ENCODE measurements at regions not wholly inside any gene's neighbourhood (a gene's known extent, or its start where the extent isn't known, plus 50 kb on each side); places are given as distances from the start of the nearest gene placed in this dataset.

DNA sequence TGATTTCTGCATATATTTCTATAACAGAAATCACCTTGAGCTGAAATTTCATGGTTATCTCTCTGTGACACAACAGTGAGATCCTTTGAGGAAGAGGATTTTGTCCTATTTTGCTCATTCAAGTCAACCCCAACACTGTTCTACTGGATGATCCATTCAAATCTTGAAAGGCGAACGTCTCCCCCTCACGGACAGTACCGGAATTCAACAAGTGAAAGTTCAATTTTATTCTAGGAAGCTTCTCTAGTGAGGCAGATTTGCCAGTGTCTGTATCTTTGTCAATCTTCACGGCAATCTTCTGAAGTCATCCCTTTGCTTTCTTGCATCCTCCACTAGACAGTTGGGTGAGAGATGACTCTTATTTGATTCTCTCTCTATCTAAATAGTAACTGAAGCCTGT is 91.7 kb upstream of the PDE7B start:
- Mint-ChIP-seq H3K4me1 (no peaks in the 10 kb centered on the region), H3K9me3 (peaks cover 9% of the 10 kb centered on the region), H3K27me3 (ENCODE audit: low read depth) (no peaks in the 10 kb centered on the region), H3K27ac (ENCODE audit: unreplicated experiment) (no peak overlapping the region), H3K4me3 (no peak overlapping the region), H3K36me3 (ENCODE audit: low read depth) (no peaks in the 10 kb centered on the region)
- DNase-seq (ENCODE audit: low read depth, low spot score) = no peak
- TF ChIP-seq, protein P1, sequence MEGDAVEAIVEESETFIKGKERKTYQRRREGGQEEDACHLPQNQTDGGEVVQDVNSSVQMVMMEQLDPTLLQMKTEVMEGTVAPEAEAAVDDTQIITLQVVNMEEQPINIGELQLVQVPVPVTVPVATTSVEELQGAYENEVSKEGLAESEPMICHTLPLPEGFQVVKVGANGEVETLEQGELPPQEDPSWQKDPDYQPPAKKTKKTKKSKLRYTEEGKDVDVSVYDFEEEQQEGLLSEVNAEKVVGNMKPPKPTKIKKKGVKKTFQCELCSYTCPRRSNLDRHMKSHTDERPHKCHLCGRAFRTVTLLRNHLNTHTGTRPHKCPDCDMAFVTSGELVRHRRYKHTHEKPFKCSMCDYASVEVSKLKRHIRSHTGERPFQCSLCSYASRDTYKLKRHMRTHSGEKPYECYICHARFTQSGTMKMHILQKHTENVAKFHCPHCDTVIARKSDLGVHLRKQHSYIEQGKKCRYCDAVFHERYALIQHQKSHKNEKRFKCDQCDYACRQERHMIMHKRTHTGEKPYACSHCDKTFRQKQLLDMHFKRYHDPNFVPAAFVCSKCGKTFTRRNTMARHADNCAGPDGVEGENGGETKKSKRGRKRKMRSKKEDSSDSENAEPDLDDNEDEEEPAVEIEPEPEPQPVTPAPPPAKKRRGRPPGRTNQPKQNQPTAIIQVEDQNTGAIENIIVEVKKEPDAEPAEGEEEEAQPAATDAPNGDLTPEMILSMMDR (conservative IDR thresholded peaks at IDR 0.05) = no peak

DNA sequence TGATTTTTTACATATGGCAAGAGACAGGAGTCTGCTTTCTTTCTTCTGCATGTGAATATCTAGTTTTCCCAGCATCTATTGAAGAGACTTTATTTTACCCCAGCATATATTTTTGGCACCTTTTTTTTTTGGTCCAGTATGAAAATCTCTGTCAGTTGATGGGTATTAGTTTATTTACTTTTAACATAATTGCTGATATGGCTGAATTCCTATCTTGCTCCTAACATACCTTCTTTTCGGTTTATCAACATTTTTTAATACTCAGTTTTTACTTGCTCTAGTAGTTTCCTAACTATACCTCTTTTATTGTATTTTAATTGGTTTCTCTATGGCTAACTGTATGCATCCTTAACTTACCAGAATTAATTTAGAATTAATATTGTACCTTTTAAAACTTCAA is 77.5 kb upstream of the PDE7B start:
- H3K27ac Mint-ChIP-seq (ENCODE audit: unreplicated experiment) = no peak overlapping the region
- DNase-seq (ENCODE audit: low read depth, low spot score) = no peak
- no peaks in the 10 kb centered on the region for H3K27me3 Mint-ChIP-seq (ENCODE audit: low read depth)
- no peaks in the 10 kb centered on the region for H3K36me3 Mint-ChIP-seq (ENCODE audit: low read depth)
- no peaks in the 10 kb centered on the region for H3K9me3 Mint-ChIP-seq
- no peak overlapping the region for H3K4me3 Mint-ChIP-seq
- TF ChIP-seq, protein P1 (conservative IDR thresholded peaks at IDR 0.05) = no peak
- no peaks in the 10 kb centered on the region for H3K4me1 Mint-ChIP-seq

DNA sequence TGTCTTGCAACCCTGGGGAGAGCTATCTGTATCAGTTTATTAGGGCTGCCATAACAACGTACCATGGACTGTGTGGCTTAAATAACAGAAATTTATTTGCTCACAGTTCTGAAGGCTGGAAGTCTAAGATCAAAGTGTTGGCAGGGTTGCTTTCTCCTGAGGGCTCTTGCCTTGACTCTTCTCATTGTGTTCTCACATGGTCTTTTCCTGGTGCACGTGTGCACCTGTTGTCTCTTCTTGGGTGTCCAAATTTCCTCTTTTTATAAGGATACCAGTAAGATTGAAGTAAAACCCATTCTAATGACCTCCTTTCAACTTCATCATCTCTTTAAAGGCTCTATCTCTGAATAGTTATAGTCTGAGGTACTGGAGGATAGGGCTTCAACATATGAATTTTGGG is 72.3 kb upstream of the PDE7B start:
- no peak for DNase-seq (ENCODE audit: low read depth, low spot score)
- H3K9me3 Mint-ChIP-seq = no peaks in the 10 kb centered on the region
- TF ChIP-seq, protein P1 (conservative IDR thresholded peaks at IDR 0.05) = no peak
- no peaks in the 10 kb centered on the region for H3K36me3 Mint-ChIP-seq (ENCODE audit: low read depth)
- no peak overlapping the region for H3K27ac Mint-ChIP-seq (ENCODE audit: unreplicated experiment)
- no peaks in the 10 kb centered on the region for H3K27me3 Mint-ChIP-seq (ENCODE audit: low read depth)
- no peak overlapping the region for H3K4me3 Mint-ChIP-seq
- H3K4me1 Mint-ChIP-seq = peaks cover 8% of the 10 kb centered on the region

DNA sequence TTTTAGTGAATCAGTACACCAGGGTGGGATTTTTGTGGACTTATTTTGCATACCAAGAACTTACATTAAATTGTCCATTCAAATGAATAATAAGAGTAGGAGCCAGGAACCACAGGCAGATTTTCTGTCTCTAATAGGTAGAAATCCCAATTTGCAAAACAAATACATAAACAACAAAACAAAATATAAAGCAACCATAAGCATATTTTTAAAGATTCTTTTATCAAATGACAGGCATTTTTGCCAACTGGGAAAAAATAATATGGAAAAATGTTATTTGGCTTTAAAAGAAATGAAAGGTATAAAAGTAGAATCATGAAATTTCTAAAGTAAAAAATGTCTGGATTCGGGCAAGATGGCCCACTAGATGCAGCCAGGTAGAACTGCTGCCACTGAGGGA is 71.2 kb upstream of the PDE7B start:
- no peaks in the 10 kb centered on the region for H3K9me3 Mint-ChIP-seq
- H3K27ac Mint-ChIP-seq (ENCODE audit: unreplicated experiment) = no peak overlapping the region
- TF ChIP-seq, protein P1 (conservative IDR thresholded peaks at IDR 0.05) = no peak
- no peaks in the 10 kb centered on the region for H3K36me3 Mint-ChIP-seq (ENCODE audit: low read depth)
- no peaks in the 10 kb centered on the region for H3K27me3 Mint-ChIP-seq (ENCODE audit: low read depth)
- no peak for DNase-seq (ENCODE audit: low read depth, low spot score)
- H3K4me3 Mint-ChIP-seq = no peak overlapping the region
- H3K4me1 Mint-ChIP-seq = peaks cover 8% of the 10 kb centered on the region

DNA sequence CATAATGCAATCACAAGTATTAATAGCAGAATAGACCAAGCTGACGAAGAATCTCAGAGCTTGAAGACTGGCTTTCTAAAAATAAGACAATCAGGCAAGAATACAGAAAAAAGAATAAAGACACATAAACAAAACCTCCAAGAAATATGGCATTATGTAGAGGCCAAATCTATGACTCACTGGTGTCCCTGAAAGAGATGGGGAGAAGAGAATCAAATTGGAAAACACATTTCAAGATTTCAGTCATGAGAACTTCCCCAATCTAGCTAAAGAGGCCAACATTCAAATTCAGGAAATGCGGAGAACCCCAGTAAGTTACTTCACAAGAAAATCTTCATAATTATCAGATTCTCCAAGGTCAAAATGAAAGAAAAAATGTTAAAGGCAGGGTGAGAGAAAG is 69.0 kb upstream of the PDE7B start:
- Mint-ChIP-seq H3K27ac (ENCODE audit: unreplicated experiment) (no peak overlapping the region), H3K4me1 (peaks cover 8% of the 10 kb centered on the region), H3K27me3 (ENCODE audit: low read depth) (no peaks in the 10 kb centered on the region), H3K4me3 (no peak overlapping the region), H3K36me3 (ENCODE audit: low read depth) (no peaks in the 10 kb centered on the region), H3K9me3 (peaks cover 2% of the 10 kb centered on the region)
- DNase-seq (ENCODE audit: low read depth, low spot score) = no peak
- TF ChIP-seq, protein P1 (conservative IDR thresholded peaks at IDR 0.05) = no peak

DNA sequence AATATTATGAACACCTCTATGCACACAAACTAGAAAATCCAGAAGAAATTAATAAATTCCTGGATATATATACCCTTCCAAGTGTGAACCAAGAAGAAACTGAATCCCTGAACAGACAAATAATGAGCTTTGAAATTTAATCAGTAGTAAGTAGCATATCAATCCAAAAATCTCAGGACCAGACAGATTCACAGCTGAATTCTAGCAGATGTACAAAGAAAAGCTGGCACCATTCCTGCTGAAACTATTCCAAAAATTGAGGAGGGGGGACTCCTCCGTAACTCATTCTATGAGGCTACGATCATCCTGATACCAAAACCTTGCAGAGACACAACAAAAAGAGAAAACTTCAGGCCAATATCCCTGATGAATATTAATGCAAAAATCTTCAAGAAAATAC is 67.0 kb upstream of the PDE7B start:
- TF ChIP-seq, protein P1 (conservative IDR thresholded peaks at IDR 0.05) = no peak
- peaks cover 2% of the 10 kb centered on the region for H3K9me3 Mint-ChIP-seq
- peaks cover 8% of the 10 kb centered on the region for H3K4me1 Mint-ChIP-seq
- H3K27me3 Mint-ChIP-seq (ENCODE audit: low read depth) = no peaks in the 10 kb centered on the region
- H3K36me3 Mint-ChIP-seq (ENCODE audit: low read depth) = no peaks in the 10 kb centered on the region
- DNase-seq (ENCODE audit: low read depth, low spot score) = no peak
- no peak overlapping the region for H3K4me3 Mint-ChIP-seq
- no peak overlapping the region for H3K27ac Mint-ChIP-seq (ENCODE audit: unreplicated experiment)

Data from neural crest cell (in vitro differentiated cells).